Hepatocyte (in vitro differentiated cells): ENCODE measurements at regions not wholly inside any gene's neighbourhood (a gene's known extent, or its start where the extent isn't known, plus 50 kb on each side); places are given as distances from the start of the nearest gene placed in this dataset.

Experiments used
- DNase-seq: peaks from one replicate; pipeline ENCODE4 v3.0.0-alpha.2; 2016; ENCODE audit warnings: low spot score
- H2AFZ ChIP-seq: fragments of 200-600 bp; sonication (generic); 2 replicates; pipeline ENCODE4 v1.6.0; 2016; ENCODE audit warnings: antibody characterized with exemption, mild to moderate bottlenecking
- H3K27ac ChIP-seq: fragments of 200-600 bp; sonication (generic); 2 replicates; pipeline ENCODE4 v1.5.1; 2016; ENCODE audit warnings: mild to moderate bottlenecking
- H3K27me3 ChIP-seq: fragments of 200-600 bp; sonication (generic); 2 replicates; pipeline ENCODE4 v1.6.1; 2016
- H3K36me3 ChIP-seq: fragments of 200-600 bp; sonication (generic); replicated peaks from 2 replicates; pipeline ENCODE4 v1.5.1; 2016; ENCODE audit warnings: low read depth; ENCODE audit not compliant: insufficient read depth
- H3K4me1 ChIP-seq: fragments of 200-600 bp; sonication (generic); 2 replicates; pipeline ENCODE4 v1.5.1; 2016; ENCODE audit warnings: mild to moderate bottlenecking, moderate library complexity; ENCODE audit not compliant: insufficient read depth
- H3K4me2 ChIP-seq: fragments of 200-600 bp; sonication (generic); 2 replicates; pipeline ENCODE4 v1.6.0; 2016
- H3K4me3 ChIP-seq: fragments of 200-600 bp; sonication (generic); 2 replicates; pipeline ENCODE4 v1.5.1; 2016; ENCODE audit warnings: mild to moderate bottlenecking
- H3K79me2 ChIP-seq: fragments of 200-600 bp; sonication (generic); 2 replicates; pipeline ENCODE4 v1.6.0; 2017; ENCODE audit warnings: mild to moderate bottlenecking
- H3K9me2 ChIP-seq: fragments of 200-600 bp; sonication (generic); replicated peaks from 2 replicates; pipeline ENCODE4 v1.6.0; 2017; ENCODE audit warnings: mild to moderate bottlenecking; ENCODE audit not compliant: insufficient read depth
- H3K9me3 ChIP-seq: fragments of 200-600 bp; sonication (generic); 2 replicates; pipeline ENCODE4 v1.5.1; 2016; ENCODE audit warnings: low read depth, mild to moderate bottlenecking
- H4K20me1 ChIP-seq: fragments of 200-600 bp; sonication (generic); 2 replicates; pipeline ENCODE4 v1.6.0; 2016; ENCODE audit warnings: mild to moderate bottlenecking; ENCODE audit not compliant: insufficient read depth, poor library complexity, severe bottlenecking
- EZH2 ChIP-seq: fragments of 200-600 bp; sonication (generic); IDR thresholded peaks from 2 replicates; pipeline ENCODE4 v1.6.1; 2016; ENCODE audit warnings: antibody characterized with exemption, mild to moderate bottlenecking, borderline replicate concordance
- EZH2phosphoT487 ChIP-seq: fragments of 200-600 bp; sonication (generic); IDR thresholded peaks from one replicate; pipeline ENCODE4 v1.6.1; 2018; ENCODE audit warnings: antibody characterized with exemption, mild to moderate bottlenecking, low read depth, moderate library complexity; ENCODE audit not compliant: unreplicated experiment, severe bottlenecking
- WGBS: methylation state at CpG from one replicate; pipeline ENCODE4 v1.1.6; 2016; ENCODE audit warnings: low lambda C conversion rate; ENCODE audit errors: missing lambda C conversion rate; 5-methylcytosine and 5-hydroxymethylcytosine counted together
- TF ChIP-seq, protein P1 (sequence below): fragments of 200-600 bp; sonication (generic); IDR thresholded peaks from 2 replicates; pipeline ENCODE4 v1.5.1; 2016; ENCODE audit warnings: antibody characterized with exemption, mild to moderate bottlenecking; ENCODE audit not compliant: poor library complexity

DNA sequence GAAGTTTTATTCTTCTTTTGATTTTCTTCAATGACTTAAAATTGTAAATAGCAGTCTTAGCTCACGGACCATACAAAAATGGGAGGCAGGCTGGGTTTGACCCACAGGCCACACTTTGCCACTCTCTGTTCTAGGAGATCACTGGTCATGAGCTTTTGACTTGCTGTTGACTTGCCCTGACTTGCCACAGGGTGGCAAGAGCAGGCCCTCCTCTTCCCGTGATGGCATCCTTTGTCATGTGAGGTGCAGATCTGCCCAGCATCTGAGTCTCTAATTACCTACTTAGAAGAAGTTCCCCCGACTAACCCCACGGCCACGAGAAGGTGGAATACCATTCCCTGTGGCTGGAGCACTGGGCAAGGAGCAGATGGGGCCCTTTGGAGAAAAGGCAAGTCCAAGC lies 81.0 kb upstream of the SCAF11 start:
- Histone ChIP-seq H3K4me2 (no peak overlapping the region), H3K79me2 (no peaks in the 10 kb centered on the region), H4K20me1 (no peaks in the 10 kb centered on the region), H3K27me3 (no peaks in the 10 kb centered on the region), H3K4me1 (no peaks in the 10 kb centered on the region), H3K9me2 (no peaks in the 10 kb centered on the region), H3K36me3 (no peaks in the 10 kb centered on the region), H3K9me3 (no peaks in the 10 kb centered on the region), H2AFZ (no peak overlapping the region), H3K4me3 (no peak overlapping the region), H3K27ac (no peak overlapping the region)
- WGBS, result 90% methylated on average over 5 of the region's 5 CpGs
- TF ChIP-seq EZH2phosphoT487, result no peak
- no peak for TF ChIP-seq EZH2
- TF ChIP-seq, protein P1, sequence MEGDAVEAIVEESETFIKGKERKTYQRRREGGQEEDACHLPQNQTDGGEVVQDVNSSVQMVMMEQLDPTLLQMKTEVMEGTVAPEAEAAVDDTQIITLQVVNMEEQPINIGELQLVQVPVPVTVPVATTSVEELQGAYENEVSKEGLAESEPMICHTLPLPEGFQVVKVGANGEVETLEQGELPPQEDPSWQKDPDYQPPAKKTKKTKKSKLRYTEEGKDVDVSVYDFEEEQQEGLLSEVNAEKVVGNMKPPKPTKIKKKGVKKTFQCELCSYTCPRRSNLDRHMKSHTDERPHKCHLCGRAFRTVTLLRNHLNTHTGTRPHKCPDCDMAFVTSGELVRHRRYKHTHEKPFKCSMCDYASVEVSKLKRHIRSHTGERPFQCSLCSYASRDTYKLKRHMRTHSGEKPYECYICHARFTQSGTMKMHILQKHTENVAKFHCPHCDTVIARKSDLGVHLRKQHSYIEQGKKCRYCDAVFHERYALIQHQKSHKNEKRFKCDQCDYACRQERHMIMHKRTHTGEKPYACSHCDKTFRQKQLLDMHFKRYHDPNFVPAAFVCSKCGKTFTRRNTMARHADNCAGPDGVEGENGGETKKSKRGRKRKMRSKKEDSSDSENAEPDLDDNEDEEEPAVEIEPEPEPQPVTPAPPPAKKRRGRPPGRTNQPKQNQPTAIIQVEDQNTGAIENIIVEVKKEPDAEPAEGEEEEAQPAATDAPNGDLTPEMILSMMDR, result no peak
- no peak for DNase-seq

DNA sequence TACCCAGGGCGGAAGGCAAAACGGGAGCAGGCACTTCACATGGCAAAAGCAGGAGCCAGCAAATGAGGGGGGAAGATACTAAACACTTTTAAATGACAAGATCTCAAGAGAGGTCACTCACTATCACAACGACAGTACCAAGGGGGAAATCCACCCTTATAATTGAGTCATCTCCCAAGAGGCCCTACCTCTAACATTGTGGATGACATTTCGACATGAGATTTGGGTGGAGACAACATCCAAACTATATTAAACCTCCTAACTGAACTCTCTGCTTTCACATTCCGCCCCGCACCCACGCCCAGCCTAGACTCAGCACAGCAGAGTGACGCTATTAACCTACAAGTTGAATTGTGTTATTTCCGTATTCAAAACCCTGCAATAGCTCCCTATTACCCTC lies 76.7 kb upstream of the SCAF11 start:
- no peaks in the 10 kb centered on the region for H3K79me2 ChIP-seq
- H4K20me1 ChIP-seq, result no peaks in the 10 kb centered on the region
- no peak overlapping the region for H2AFZ ChIP-seq
- no peaks in the 10 kb centered on the region for H3K9me3 ChIP-seq
- H3K27me3 ChIP-seq, result no peaks in the 10 kb centered on the region
- H3K4me1 ChIP-seq, result no peaks in the 10 kb centered on the region
- H3K27ac ChIP-seq, result no peak overlapping the region
- no peaks in the 10 kb centered on the region for H3K9me2 ChIP-seq
- no peak for DNase-seq
- no peaks in the 10 kb centered on the region for H3K36me3 ChIP-seq
- WGBS, result 93% methylated on average over 9 of the region's 9 CpGs
- no peak overlapping the region for H3K4me3 ChIP-seq
- TF ChIP-seq, protein P1, result no peak
- no peak for TF ChIP-seq EZH2phosphoT487
- no peak for TF ChIP-seq EZH2
- no peak overlapping the region for H3K4me2 ChIP-seq

DNA sequence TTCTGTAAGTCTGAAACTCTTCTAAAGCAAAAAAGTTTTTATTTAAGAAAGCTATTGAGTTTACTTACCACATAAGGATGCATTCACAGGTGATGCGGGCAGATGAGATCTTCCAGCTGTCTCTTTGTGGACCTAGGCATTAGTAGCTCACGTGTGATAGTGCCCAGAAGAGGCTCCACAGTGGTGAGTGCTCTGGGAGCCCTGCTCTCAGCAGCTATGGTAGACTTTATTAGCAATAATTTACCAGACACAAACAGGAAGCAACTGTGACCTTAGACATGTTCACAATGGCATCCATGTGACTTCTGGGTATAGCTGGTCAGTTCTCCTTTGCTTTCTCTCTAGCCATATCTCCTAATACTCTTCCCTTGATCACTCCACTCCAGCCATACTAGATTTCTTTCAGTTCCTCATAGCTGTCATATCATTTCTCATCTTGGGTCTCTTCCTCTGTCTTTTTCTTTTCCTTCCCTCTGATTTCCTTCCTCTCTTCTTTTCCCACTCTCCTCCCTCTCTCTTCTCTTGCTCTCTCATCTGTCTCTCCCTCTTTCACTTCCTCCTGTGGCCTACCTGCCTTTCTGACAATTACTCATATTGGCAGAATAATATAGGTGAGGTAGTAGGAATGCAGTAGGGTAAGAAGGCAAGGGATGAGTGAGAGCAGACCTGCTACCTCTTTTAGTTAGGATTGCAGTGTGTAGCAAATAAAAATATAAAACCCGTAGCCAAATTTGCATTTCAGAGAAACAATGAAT lies 75.2 kb upstream of the SCAF11 start:
- no peak overlapping the region for H3K27ac ChIP-seq
- no peaks in the 10 kb centered on the region for H3K9me3 ChIP-seq
- 85% methylated on average over 3 of the region's 3 CpGs for WGBS
- no peaks in the 10 kb centered on the region for H3K27me3 ChIP-seq
- H3K4me3 ChIP-seq, result no peak overlapping the region
- no peaks in the 10 kb centered on the region for H4K20me1 ChIP-seq
- H3K4me1 ChIP-seq, result no peaks in the 10 kb centered on the region
- H2AFZ ChIP-seq, result no peak overlapping the region
- no peak for DNase-seq
- H3K79me2 ChIP-seq, result no peaks in the 10 kb centered on the region
- TF ChIP-seq EZH2phosphoT487 (no peak), EZH2 (no peak)
- TF ChIP-seq, protein P1, result no peak
- no peaks in the 10 kb centered on the region for H3K9me2 ChIP-seq
- no peak overlapping the region for H3K4me2 ChIP-seq
- H3K36me3 ChIP-seq, result no peaks in the 10 kb centered on the region
